ENCODE measurements at regions not wholly inside any gene's neighbourhood (a gene's known extent, or its start where the extent isn't known, plus 50 kb on each side); places are given as distances from the start of the nearest gene placed in this dataset.

- TF ChIP-seq CTCF (conservative IDR thresholded peaks at IDR 0.05; ENCODE audit: low read depth, low read length) (no peak), MXI1 (IDR thresholded peaks at IDR 0.05; ENCODE audit: borderline replicate concordance, low read depth, low read length) (no peak)
Observed at GRCh38 chr21:23963454-23963853, 1643.8 kb downstream of the MRPL39 start.

Data from IMR-90 (cell line).